HG03439 (cell line): ENCODE measurements at regions not wholly inside any gene's neighbourhood (a gene's known extent, or its start where the extent isn't known, plus 50 kb on each side); places are given as distances from the start of the nearest gene placed in this dataset.
"Not testable (repeated sequence)": the region's sequence is repeated elsewhere in the genome, so short reads cannot be mapped to it uniquely, and the experiment has no call there.

Experiments
- ATAC-seq: cut with Tn5 transposase; IDR thresholded peaks from one replicate; pipeline ENCODE4 v1.9.1; 2021; ENCODE audit warnings: mild to moderate bottlenecking, moderate library complexity; ENCODE audit not compliant: unreplicated experiment

- ATAC-seq = not testable (repeated sequence)
Measured at GRCh38 chr1:206311611-206312273, 108.4 kb downstream of the SRGAP2 start.

DNA sequence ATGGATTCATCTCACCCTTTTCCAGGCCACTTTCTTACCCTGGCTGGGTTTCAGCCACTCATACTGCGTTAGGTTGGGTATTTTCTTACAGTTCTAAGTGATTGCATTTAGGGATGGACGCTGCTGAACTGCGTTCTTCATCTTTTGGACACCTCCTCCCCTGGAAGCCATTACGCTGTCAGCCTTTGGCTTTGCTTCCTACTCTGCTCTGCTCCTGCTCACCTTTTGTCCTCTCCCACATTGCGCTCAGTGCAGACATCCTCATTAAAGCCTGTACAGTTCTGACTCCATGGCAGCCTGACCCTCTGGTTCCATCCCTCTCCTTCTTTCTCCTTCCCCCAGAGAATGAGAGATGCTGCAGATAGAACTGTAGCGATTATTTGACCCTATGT is 108.9 kb downstream of the SRGAP2 start:
- not testable (repeated sequence) for ATAC-seq

DNA sequence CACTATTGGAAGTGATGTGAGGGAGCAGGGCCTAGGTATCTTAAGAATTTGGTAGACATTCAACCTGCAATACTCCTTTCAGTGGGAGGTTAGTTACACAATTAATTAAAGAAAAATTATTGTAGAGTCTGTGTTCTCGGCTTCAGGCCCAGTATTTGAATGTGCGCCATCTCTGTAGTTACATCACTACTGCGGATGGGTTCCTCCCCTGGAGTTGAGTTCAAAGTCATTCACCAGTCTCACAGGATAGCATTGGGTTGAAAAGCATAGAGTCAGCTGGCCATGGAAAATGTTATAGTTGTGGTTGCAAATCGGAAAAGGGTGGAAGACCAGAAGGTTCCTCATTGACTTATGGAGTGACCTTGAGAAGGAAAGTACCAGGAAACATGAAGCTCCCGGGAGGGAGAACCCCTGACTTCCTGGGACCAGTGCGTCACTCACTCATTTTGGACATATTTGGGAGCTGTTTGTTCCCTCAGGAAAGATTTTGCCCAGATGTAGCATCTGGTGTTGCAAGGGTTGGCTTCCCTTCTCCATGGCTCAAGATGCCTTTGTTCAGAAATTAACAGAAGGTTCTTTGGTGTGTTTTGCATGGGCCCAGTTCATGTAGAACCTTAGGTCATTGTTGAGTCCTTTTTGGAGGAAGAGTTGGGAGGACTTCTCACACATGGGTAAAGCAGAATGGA is 111.8 kb downstream of the SRGAP2 start:
- not testable (repeated sequence) for ATAC-seq

GRCh38 chr1:206316901-206317300 is 113.6 kb downstream of the SRGAP2 start:
- not testable (repeated sequence) for ATAC-seq

DNA sequence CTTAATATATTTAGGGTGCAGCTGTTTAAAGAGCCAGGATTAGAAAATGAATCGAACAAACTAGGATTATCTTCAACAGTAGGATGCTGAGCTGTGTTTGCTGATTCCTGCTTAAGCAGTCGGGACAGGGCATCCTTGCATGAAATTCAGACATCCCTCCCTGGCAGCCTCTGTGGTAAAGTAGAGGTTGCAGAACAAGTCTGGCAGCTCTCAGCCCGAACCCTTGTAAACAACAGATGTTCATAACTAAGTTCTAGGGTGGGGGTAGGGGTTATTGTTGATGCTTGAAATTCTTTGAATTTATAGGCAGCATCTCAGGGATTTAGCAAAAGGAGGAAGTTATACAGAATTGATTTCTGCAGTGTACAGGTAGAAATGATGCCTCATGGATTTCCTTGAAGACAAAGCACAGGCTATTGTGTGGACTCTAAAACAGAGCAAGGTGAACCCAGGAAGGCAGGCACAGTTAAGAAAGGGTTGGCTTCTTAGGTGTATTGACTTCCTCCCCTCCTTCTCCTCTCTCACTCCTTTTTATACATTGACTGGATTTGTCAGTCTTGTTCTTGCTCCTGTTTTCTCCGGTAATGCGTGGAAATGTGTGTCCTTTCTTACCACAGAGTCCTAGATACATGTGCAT is 114.7 kb downstream of the SRGAP2 start:
- not testable (repeated sequence) for ATAC-seq

DNA sequence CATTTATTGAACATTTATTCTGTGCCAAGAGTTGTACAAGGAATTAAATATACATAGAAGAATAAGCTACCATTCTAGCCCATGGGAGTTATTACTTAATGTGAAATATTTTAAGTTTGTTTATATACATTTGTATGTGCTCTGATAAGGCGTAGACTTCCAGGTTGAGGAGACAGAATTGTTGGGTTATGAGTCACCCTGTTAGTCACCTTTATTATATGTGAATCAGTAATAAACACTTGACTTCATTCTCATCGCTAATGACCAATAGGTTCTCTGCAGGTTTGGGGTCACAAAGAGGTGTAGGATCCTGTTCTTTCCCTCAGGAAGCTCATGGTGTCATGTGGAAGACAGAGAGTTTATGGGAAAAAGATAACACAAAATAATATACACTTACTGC is 116.9 kb downstream of the SRGAP2 start:
- not testable (repeated sequence) for ATAC-seq

GRCh38 chr1:206326159-206326939 is 123.0 kb downstream of the SRGAP2 start:
- ATAC-seq = not testable (repeated sequence)

DNA sequence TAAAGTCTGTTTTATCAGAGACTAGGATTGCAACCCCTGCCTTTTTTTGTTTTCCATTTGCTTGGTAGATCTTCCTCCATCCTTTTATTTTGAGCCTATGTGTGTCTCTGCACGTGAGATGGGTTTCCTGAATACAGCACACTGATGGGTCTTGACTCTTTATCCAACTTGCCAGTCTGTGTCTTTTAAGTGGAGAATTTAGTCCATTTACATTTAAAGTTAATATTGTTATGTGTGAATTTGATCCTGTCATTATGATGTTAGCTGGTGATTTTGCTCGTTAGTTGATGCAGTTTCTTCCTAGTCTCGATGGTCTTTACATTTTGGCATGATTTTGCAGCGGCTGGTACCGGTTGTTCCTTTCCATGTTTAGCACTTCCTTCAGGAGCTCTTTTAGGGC is 128.3 kb downstream of the SRGAP2 start:
- ATAC-seq = not testable (repeated sequence)

- not testable (repeated sequence) for ATAC-seq
Measured at GRCh38 chr1:206333316-206333715, 130.0 kb downstream of the SRGAP2 start.

GRCh38 chr1:206333897-206334296 is 130.6 kb downstream of the SRGAP2 start:
- ATAC-seq = not testable (repeated sequence)

DNA sequence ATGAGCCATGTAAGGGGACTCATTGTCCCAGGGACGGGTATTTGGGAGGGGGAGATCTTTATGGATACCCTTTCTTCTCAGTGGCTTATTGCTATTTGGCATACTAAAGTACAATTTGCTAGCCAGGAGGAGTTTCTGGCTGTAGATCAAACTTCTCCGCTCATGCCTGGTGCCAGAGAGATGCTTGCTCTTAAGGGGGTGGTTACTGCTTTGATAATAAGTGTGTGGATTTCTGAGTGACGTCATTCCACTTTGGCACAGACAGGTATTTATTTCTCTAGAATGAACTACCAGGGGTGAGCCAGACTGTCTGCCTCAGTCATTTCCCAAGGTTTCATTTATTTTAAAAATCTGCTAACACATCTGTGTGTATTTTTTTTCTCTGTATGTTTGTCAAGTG is 131.1 kb downstream of the SRGAP2 start:
- not testable (repeated sequence) for ATAC-seq

GRCh38 chr1:206335162-206335561 is 131.8 kb downstream of the SRGAP2 start:
- not testable (repeated sequence) for ATAC-seq

- not testable (repeated sequence) for ATAC-seq
Measured at GRCh38 chr1:206335875-206336846, 132.8 kb downstream of the SRGAP2 start.

- not testable (repeated sequence) for ATAC-seq
Measured at GRCh38 chr1:206337024-206337423, 133.3 kb upstream of the IKBKE start.

- not testable (repeated sequence) for ATAC-seq
Measured at GRCh38 chr1:206350493-206351275, 119.6 kb upstream of the IKBKE start.

- ATAC-seq = not testable (repeated sequence)
Measured at GRCh38 chr1:206351276-206352052, 118.8 kb upstream of the IKBKE start.

DNA sequence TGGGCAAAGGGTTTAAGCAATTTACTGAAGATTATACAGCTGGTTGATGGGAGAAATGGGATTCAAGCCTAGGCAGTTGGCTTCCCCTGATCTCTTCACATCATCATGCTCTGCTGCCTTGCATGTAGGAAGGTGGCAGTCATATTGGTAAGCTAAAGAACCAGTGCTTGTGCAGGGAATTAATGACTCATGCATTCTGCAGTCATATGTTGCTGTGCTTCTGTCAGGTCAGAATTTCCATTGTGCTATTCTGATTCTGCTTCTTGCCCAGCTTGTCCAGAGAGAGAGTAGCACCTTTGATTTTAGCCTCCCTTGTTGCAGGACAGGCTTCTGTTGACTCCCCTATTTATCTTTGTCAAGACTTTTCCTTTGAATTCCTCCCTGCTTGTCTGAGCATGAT is 114.0 kb upstream of the IKBKE start:
- not testable (repeated sequence) for ATAC-seq

DNA sequence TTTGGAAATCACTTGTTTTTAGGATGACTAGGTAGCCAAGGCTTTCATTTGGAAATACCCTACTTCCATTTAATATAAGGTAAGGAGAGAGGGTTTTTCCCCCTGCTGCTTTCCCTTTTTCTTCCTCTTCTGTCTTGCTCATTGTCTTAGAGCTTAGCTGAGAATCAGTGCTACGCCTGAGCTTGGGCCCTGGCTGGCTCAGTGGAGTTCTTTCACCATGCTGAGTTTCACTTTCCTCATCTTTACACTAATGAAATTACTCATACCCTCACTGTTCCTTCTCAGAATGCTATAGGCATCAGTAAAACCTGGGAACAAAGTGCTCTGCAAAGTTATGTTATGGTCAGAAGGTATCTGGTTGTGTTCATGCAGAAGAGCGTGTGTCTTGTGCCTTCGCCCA is 112.3 kb upstream of the IKBKE start:
- not testable (repeated sequence) for ATAC-seq
